Islet precursor cell (in vitro differentiated cells): ENCODE measurements at regions not wholly inside any gene's neighbourhood (a gene's known extent, or its start where the extent isn't known, plus 50 kb on each side); places are given as distances from the start of the nearest gene placed in this dataset.
"Not testable (repeated sequence)": the region's sequence is repeated elsewhere in the genome, so short reads cannot be mapped to it uniquely, and the experiment has no call there.

Experiments
- DNase-seq: peaks from one replicate; pipeline ENCODE4 v3.0.0-alpha.2; 2018

GRCh38 chrX:65331371-65331770, 203.2 kb downstream of the LAS1L start:
- no peak for DNase-seq

GRCh38 chrX:65300104-65300809, 234.3 kb downstream of the LAS1L start:
- peak; percentile 54 for DNase-seq

- DNase-seq = not testable (repeated sequence)
These were observed 251.7 kb downstream of the LAS1L start for GRCh38 chrX:65282905-65283304.

- no peak for DNase-seq
These were observed 261.4 kb downstream of the LAS1L start for GRCh38 chrX:65273152-65273551.

- no peak for DNase-seq
These were observed 268.1 kb downstream of the LAS1L start for GRCh38 chrX:65266482-65266881.

- DNase-seq = no peak
These were observed 277.6 kb upstream of the ZC4H2 start for GRCh38 chrX:65253817-65254216.

- peak; percentile 54 for DNase-seq
These were observed 264.9 kb upstream of the ZC4H2 start for GRCh38 chrX:65241059-65241721.

GRCh38 chrX:65203545-65203944, 227.3 kb upstream of the ZC4H2 start:
- DNase-seq = no peak

- peak; percentile 89 for DNase-seq
These were observed 220.6 kb upstream of the ZC4H2 start for GRCh38 chrX:65196758-65197360.

- DNase-seq = no peak
These were observed 219.4 kb upstream of the ZC4H2 start for GRCh38 chrX:65195621-65196020.

GRCh38 chrX:65194547-65194946, 218.3 kb upstream of the ZC4H2 start:
- DNase-seq = no peak

- not testable (repeated sequence) for DNase-seq
These were observed 187.1 kb upstream of the ZC4H2 start for GRCh38 chrX:65163325-65163724.

GRCh38 chrX:65148232-65148631, 172.0 kb upstream of the ZC4H2 start:
- DNase-seq = no peak

- no peak for DNase-seq
These were observed 160.2 kb upstream of the ZC4H2 start for GRCh38 chrX:65136424-65136823.

- no peak for DNase-seq
These were observed 151.6 kb upstream of the ZC4H2 start for GRCh38 chrX:65127842-65128241.

- DNase-seq = no peak
These were observed 122.6 kb upstream of the ZC4H2 start for GRCh38 chrX:65098851-65099250.

GRCh38 chrX:65093658-65094057, 117.4 kb upstream of the ZC4H2 start:
- DNase-seq = no peak

- DNase-seq = no peak
These were observed 97.0 kb upstream of the ZC4H2 start for GRCh38 chrX:65073233-65073632.

- DNase-seq = no peak
These were observed 96.3 kb upstream of the ZC4H2 start for GRCh38 chrX:65072590-65072989.

GRCh38 chrX:65058626-65059025, 82.4 kb upstream of the ZC4H2 start:
- not testable (repeated sequence) for DNase-seq

- no peak for DNase-seq
These were observed 68.8 kb upstream of the ZC4H2 start for GRCh38 chrX:65045001-65045400.

- peak; percentile 76 for DNase-seq
These were observed 59.2 kb upstream of the ZC4H2 start for GRCh38 chrX:65035446-65035770.

GRCh38 chrX:65034668-65035445, 58.6 kb upstream of the ZC4H2 start, which contains the start of gene ZC3H12B:
Gene ZC3H12B (plus strand): TSS chrX:65034826.
- DNase-seq = peak; percentile 92

GRCh38 chrX:65034292-65034667, 58.0 kb upstream of the ZC4H2 start:
- DNase-seq = no peak
